GM23338 (cell line): ENCODE measurements at regions not wholly inside any gene's neighbourhood (a gene's known extent, or its start where the extent isn't known, plus 50 kb on each side); places are given as distances from the start of the nearest gene placed in this dataset.

Source experiments
- ATAC-seq: fragments of 200-7000 bp; cut with Tn5 transposase; 3 replicates; pipeline ENCODE4 v1.9.1; 2020
- DNase-seq: peaks from one replicate; pipeline ENCODE4 v3.0.0-alpha.2; 2015; ENCODE audit warnings: low spot score
- H2AFZ ChIP-seq: fragments of 200-600 bp; sonication (generic); 2 replicates; pipeline ENCODE4 v1.8.0; 2016; ENCODE audit warnings: antibody characterized with exemption, mild to moderate bottlenecking, moderate library complexity
- H3F3A ChIP-seq: fragments of 200-600 bp; sonication (generic); replicated peaks from 2 replicates; pipeline ENCODE4 v1.8.0; 2017; ENCODE audit warnings: antibody characterized with exemption, mixed run types, low read depth
- H3K27ac ChIP-seq: fragments of 200-600 bp; sonication (generic); 2 replicates; pipeline ENCODE4 v1.6.1; 2016; ENCODE audit warnings: low read depth
- H3K27me3 ChIP-seq: fragments of 200-600 bp; sonication (generic); 2 replicates; pipeline ENCODE4 v1.8.0; 2016; ENCODE audit warnings: mild to moderate bottlenecking, mixed run types, moderate library complexity; ENCODE audit not compliant: insufficient read depth
- H3K36me3 ChIP-seq: fragments of 200-600 bp; sonication (generic); 2 replicates; pipeline ENCODE4 v1.8.0; 2016; ENCODE audit warnings: mild to moderate bottlenecking; ENCODE audit not compliant: insufficient read depth
- H3K4me1 ChIP-seq: fragments of 200-600 bp; sonication (generic); 2 replicates; pipeline ENCODE4 v1.8.0; 2016; ENCODE audit warnings: mild to moderate bottlenecking, moderate library complexity; ENCODE audit not compliant: insufficient read depth
- H3K4me2 ChIP-seq: fragments of 200-600 bp; sonication (generic); 2 replicates; pipeline ENCODE4 v1.7.1; 2017; ENCODE audit warnings: mixed run types
- H3K4me3 ChIP-seq: fragments of 200-600 bp; sonication (generic); 2 replicates; pipeline ENCODE4 v1.6.1; 2016; ENCODE audit warnings: mixed run types
- H3K79me2 ChIP-seq: fragments of 200-600 bp; sonication (generic); replicated peaks from 2 replicates; pipeline ENCODE4 v1.8.0; 2017; ENCODE audit warnings: mild to moderate bottlenecking; ENCODE audit not compliant: insufficient read depth
- H3K9me2 ChIP-seq: fragments of 200-600 bp; sonication (generic); 2 replicates; pipeline ENCODE4 v1.8.0; 2017; ENCODE audit not compliant: insufficient read depth
- H4K20me1 ChIP-seq: fragments of 200-600 bp; sonication (generic); replicated peaks from 2 replicates; pipeline ENCODE4 v1.8.0; 2017; ENCODE audit warnings: mild to moderate bottlenecking; ENCODE audit not compliant: insufficient read depth
- H3K27ac Mint-ChIP-seq: 2 replicates; pipeline ENCODE4 v1.8.0; 2020; ENCODE audit warnings: inconsistent platforms, mild to moderate bottlenecking, moderate library complexity, mixed read lengths
- H3K27me3 Mint-ChIP-seq: 3 replicates; pipeline ENCODE4 v1.8.0; 2022; ENCODE audit warnings: low read depth, mild to moderate bottlenecking, moderate library complexity, mixed read lengths, inconsistent platforms; ENCODE audit not compliant: insufficient read depth, poor library complexity
- H3K36me3 Mint-ChIP-seq: 3 replicates; pipeline ENCODE4 v1.8.0; 2021; ENCODE audit warnings: low read depth, mild to moderate bottlenecking, inconsistent platforms, moderate library complexity, mixed read lengths
- H3K4me1 Mint-ChIP-seq: 3 replicates; pipeline ENCODE4 v1.8.0; 2020; ENCODE audit warnings: mild to moderate bottlenecking, inconsistent platforms, mixed read lengths
- H3K4me3 Mint-ChIP-seq: 3 replicates; pipeline ENCODE4 v1.8.0; 2021; ENCODE audit warnings: moderate library complexity, mild to moderate bottlenecking, inconsistent platforms, mixed read lengths
- H3K9me3 Mint-ChIP-seq: 3 replicates; pipeline ENCODE4 v1.8.0; 2020; ENCODE audit warnings: moderate library complexity, mild to moderate bottlenecking, inconsistent platforms, mixed read lengths
- CREB1 ChIP-seq: fragments of 250-450 bp; sonication (Bioruptor Pico); IDR thresholded peaks from 2 replicates; pipeline ENCODE4 v1.5.0; 2020; ENCODE audit warnings: low read depth, mild to moderate bottlenecking, moderate library complexity
- CTCF ChIP-seq, 2 experiments: fragments of 200-600 bp in 1 of 2; sonication (generic) in 1 of 2; conservative IDR thresholded peaks; 2 replicates each; pipeline versions ENCODE4 v1.5.1 to v1.6.1; 2016 to 2017; ENCODE audit warnings: antibody characterized with exemption in 2 of 2, low read depth in 2 of 2, mild to moderate bottlenecking in 2 of 2, moderate library complexity in 1 of 2
- EZH2 ChIP-seq: fragments of 200-600 bp; sonication (generic); IDR thresholded peaks from one replicate; pipeline ENCODE4 v1.8.0; 2017; ENCODE audit warnings: antibody characterized with exemption, mild to moderate bottlenecking, low read depth; ENCODE audit not compliant: unreplicated experiment
- EZH2phosphoT487 ChIP-seq: fragments of 200-600 bp; sonication (generic); IDR thresholded peaks from one replicate; pipeline ENCODE4 v1.8.1; 2018; ENCODE audit warnings: antibody characterized with exemption; ENCODE audit not compliant: unreplicated experiment
- POLR2AphosphoS5 ChIP-seq: IDR thresholded peaks from 2 replicates; pipeline ENCODE4 v1.6.1; 2016; ENCODE audit warnings: antibody characterized with exemption, low read depth
- REST ChIP-seq: IDR thresholded peaks from one replicate; pipeline ENCODE4 v1.6.1; 2018; ENCODE audit warnings: antibody characterized with exemption; ENCODE audit not compliant: unreplicated experiment
- ZNF114 ChIP-seq: fragments of 250-450 bp; sonication (Bioruptor Pico); IDR thresholded peaks from 2 replicates; pipeline ENCODE4 v1.5.0; 2020; ENCODE audit warnings: mild to moderate bottlenecking, moderate library complexity
- ZNF331 ChIP-seq: fragments of 250-450 bp; sonication (Bioruptor Pico); IDR thresholded peaks from 2 replicates; pipeline ENCODE4 v1.5.0; 2020; ENCODE audit warnings: low read depth, mild to moderate bottlenecking, moderate library complexity
- ZNF462 ChIP-seq: fragments of 250-450 bp; sonication (Bioruptor Pico); IDR thresholded peaks from 2 replicates; pipeline ENCODE4 v1.5.0; 2020; ENCODE audit warnings: mild to moderate bottlenecking, moderate library complexity

GRCh38 chr15:77812664-77813063, 180.0 kb upstream of the LINGO1 start (continued):
- TF ChIP-seq ZNF462 (CRISPR knock-in tag) (no peak), EZH2phosphoT487 (no peak), REST (no peak)

- Mint-ChIP-seq H3K27ac (no peak overlapping the region), H3K4me1 (peaks cover 19% of the 10 kb centered on the region), H3K36me3 (no peaks in the 10 kb centered on the region), H3K4me3 (no peak overlapping the region), H3K27me3 (peaks cover 11% of the 10 kb centered on the region), H3K9me3 (no peaks in the 10 kb centered on the region)
- Histone ChIP-seq H3K4me3 (no peak overlapping the region), H3K27me3 (no peaks in the 10 kb centered on the region), H3K27ac (no peak overlapping the region), H3K4me2 (no peak overlapping the region), H3K79me2 (no peaks in the 10 kb centered on the region), H2AFZ (no peak overlapping the region), H3K9me2 (no peaks in the 10 kb centered on the region), H3K4me1 (peaks cover 11% of the 10 kb centered on the region), H3K36me3 (no peaks in the 10 kb centered on the region), H3F3A (no peaks in the 10 kb centered on the region), H4K20me1 (no peaks in the 10 kb centered on the region)
- ATAC-seq (no peak; the same call in 2 of the 3 replicates), DNase-seq (no peak)
- TF ChIP-seq ZNF331 (CRISPR knock-in tag) (no peak), ZNF114 (CRISPR knock-in tag) (no peak), POLR2AphosphoS5 (no peak), CTCF (conservative IDR thresholded peaks at IDR 0.05; ENCODE audit: low read depth in 2 of 2) (no peak), REST (no peak), EZH2 (no peak), CREB1 (CRISPR knock-in tag) (no peak)
Observed at GRCh38 chr15:77811270-77811669, 178.6 kb upstream of the LINGO1 start.
